ENCODE measurements at regions not wholly inside any gene's neighbourhood (a gene's known extent, or its start where the extent isn't known, plus 50 kb on each side); places are given as distances from the start of the nearest gene placed in this dataset.

DNA sequence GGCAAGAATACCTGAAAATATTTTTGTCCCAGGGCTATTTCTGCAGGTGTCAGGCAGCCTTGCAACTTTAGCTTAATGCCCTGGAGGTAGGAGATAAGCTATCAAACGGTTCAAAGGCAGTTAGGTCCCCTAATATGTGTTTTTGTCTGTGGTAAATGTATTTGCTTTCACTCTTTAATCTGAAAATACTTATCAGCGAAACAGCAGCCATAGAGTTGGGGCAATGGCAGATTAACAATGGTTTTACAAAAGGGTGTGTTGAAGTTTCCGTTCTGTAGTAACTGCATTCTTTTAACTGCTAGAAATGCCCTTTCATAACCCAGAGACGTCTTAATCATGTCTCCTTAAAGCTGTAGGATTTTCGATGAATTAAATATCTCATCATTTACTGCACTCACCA, 265.0 kb upstream of the TRIB2 start:
- no peaks in the 10 kb centered on the region for H3K9me3 ChIP-seq (ENCODE audit: control extremely low read depth in 1 of 3, control insufficient read depth in 2 of 3, insufficient read depth in 1 of 3, low read length in 2 of 3)
- H3K4me3 ChIP-seq (ENCODE audit: control extremely low read depth in 1 of 5, extremely low read depth in 1 of 5, insufficient read depth in 1 of 5, low read depth in 2 of 5, low read length in 4 of 5) = peak overlapping the region; percentile 4 to 43 (median 17)
- no peaks in the 10 kb centered on the region for H3K36me3 ChIP-seq (replicated peaks in 1 of 2; ENCODE audit: control extremely low read depth in 1 of 2, control insufficient read depth in 1 of 2, extremely low read depth in 1 of 2, insufficient read depth in 2 of 2, low read length in 1 of 2)
- peak overlapping the region in 1 of 2 donors; percentile 1 for H3K27ac ChIP-seq (ENCODE audit: low read length in 2 of 2)
- Mint-ChIP-seq H3K9me3 (ENCODE audit: insufficient read depth) (no peaks in the 10 kb centered on the region), H3K4me1 (peaks cover 19% of the 10 kb centered on the region), H3K27me3 (no peaks in the 10 kb centered on the region), H3K4me3 (peak overlapping the region; percentile 70), H3K27ac (no peak overlapping the region)
- TF ChIP-seq, protein P1, sequence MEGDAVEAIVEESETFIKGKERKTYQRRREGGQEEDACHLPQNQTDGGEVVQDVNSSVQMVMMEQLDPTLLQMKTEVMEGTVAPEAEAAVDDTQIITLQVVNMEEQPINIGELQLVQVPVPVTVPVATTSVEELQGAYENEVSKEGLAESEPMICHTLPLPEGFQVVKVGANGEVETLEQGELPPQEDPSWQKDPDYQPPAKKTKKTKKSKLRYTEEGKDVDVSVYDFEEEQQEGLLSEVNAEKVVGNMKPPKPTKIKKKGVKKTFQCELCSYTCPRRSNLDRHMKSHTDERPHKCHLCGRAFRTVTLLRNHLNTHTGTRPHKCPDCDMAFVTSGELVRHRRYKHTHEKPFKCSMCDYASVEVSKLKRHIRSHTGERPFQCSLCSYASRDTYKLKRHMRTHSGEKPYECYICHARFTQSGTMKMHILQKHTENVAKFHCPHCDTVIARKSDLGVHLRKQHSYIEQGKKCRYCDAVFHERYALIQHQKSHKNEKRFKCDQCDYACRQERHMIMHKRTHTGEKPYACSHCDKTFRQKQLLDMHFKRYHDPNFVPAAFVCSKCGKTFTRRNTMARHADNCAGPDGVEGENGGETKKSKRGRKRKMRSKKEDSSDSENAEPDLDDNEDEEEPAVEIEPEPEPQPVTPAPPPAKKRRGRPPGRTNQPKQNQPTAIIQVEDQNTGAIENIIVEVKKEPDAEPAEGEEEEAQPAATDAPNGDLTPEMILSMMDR (IDR thresholded peaks at IDR 0.05) = no peak
- TF ChIP-seq EZH2 (IDR thresholded peaks at IDR 0.05; ENCODE audit: borderline replicate concordance, insufficient read depth, low read depth, low read length, poor library complexity, severe bottlenecking) = no peak
- intact Hi-C loops (cut with micrococcal nuclease) = no loop called here
- H2AFZ ChIP-seq (ENCODE audit: insufficient read depth, low read depth, low read length, poor library complexity, severe bottlenecking) = peak overlapping the region; percentile 60
- POLR2A ChIA-PET = no interaction called here
- no peak for DNase-seq
- H3K4me2 ChIP-seq (replicated peaks; ENCODE audit: low read depth, low read length, poor library complexity, severe bottlenecking) = peak overlapping the region; percentile 55
- CTCF ChIA-PET = interaction anchor here (1.2 to 1.9 kb wide), 3 partner anchors 264 to 555 kb away, joined by 3 to 6 read pairs (median 4); partner anchors contain the start of gene TRIB2
- no peaks in the 10 kb centered on the region for H3K27me3 ChIP-seq (replicated peaks in 1 of 4; ENCODE audit: control extremely low read depth in 1 of 4, control insufficient read depth in 3 of 4, insufficient read depth in 4 of 4, low read length in 3 of 4)
- peak overlapping the region; percentile 44 for H3K9ac ChIP-seq (ENCODE audit: low read length)
- no CpG with 5 or more reads among the region's 5 CpGs for WGBS (ENCODE audit: insufficient coverage)
- no peaks in the 10 kb centered on the region for H4K20me1 ChIP-seq (ENCODE audit: control insufficient read depth, insufficient read depth, low read length, poor library complexity, severe bottlenecking)
- peaks cover 8 to 9% of the 10 kb centered on the region in 2 donors for H3K4me1 ChIP-seq (ENCODE audit: control insufficient read depth in 2 of 2, insufficient read depth in 2 of 2, low read length in 2 of 2)
- H3K79me2 ChIP-seq (ENCODE audit: control insufficient read depth, insufficient read depth, low read length) = no peaks in the 10 kb centered on the region
- no peak for ATAC-seq (ENCODE audit: low read depth)

DNA sequence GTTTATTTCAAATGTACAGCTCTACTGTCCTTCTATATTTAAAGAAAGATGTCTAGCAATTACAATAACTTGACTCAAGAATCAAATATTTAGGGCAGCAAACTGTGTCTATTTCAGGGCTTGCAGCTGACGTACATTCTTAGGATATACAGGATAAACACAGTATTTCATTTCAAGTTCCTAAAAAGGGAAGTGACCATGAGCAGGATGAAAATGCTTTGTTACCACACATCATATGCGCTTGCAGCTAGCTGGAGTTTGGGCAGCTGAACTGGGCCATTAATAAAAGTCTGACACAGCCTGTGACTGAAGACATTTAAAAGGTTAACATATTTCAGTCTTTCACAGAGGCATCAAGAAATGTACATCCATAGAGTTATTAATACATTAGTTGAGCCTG, 264.6 kb upstream of the TRIB2 start:
- ChIA-PET CTCF (interaction anchor here (1.2 to 1.9 kb wide), 3 partner anchors 264 to 555 kb away, joined by 3 to 6 read pairs (median 4); partner anchors contain the start of gene TRIB2), POLR2A (no interaction called here)
- peak overlapping the region; percentile 4 to 43 (median 17) for H3K4me3 ChIP-seq (ENCODE audit: control extremely low read depth in 1 of 5, extremely low read depth in 1 of 5, insufficient read depth in 1 of 5, low read depth in 2 of 5, low read length in 4 of 5)
- H3K9me3 Mint-ChIP-seq (ENCODE audit: insufficient read depth) = no peaks in the 10 kb centered on the region
- DNase-seq (peak; percentile 24), ATAC-seq (ENCODE audit: low read depth) (no peak)
- no peak overlapping the region for H3K27ac Mint-ChIP-seq
- peak overlapping the region; percentile 60 for H2AFZ ChIP-seq (ENCODE audit: insufficient read depth, low read depth, low read length, poor library complexity, severe bottlenecking)
- TF ChIP-seq, protein P1 (IDR thresholded peaks at IDR 0.05) = no peak
- no peak for TF ChIP-seq EZH2 (IDR thresholded peaks at IDR 0.05; ENCODE audit: borderline replicate concordance, insufficient read depth, low read depth, low read length, poor library complexity, severe bottlenecking)
- intact Hi-C loops (cut with micrococcal nuclease) = no loop called here
- peaks cover 13 to 14% of the 10 kb centered on the region in 2 donors for H3K4me1 ChIP-seq (ENCODE audit: control insufficient read depth in 2 of 2, insufficient read depth in 2 of 2, low read length in 2 of 2)
- H4K20me1 ChIP-seq (ENCODE audit: control insufficient read depth, insufficient read depth, low read length, poor library complexity, severe bottlenecking) = no peaks in the 10 kb centered on the region
- no peaks in the 10 kb centered on the region for H3K27me3 Mint-ChIP-seq
- H3K9ac ChIP-seq (ENCODE audit: low read length) = peak overlapping the region; percentile 44
- peaks cover 24% of the 10 kb centered on the region for H3K4me1 Mint-ChIP-seq
- no peaks in the 10 kb centered on the region for H3K9me3 ChIP-seq (ENCODE audit: control extremely low read depth in 1 of 3, control insufficient read depth in 2 of 3, insufficient read depth in 1 of 3, low read length in 2 of 3)
- no peaks in the 10 kb centered on the region for H3K79me2 ChIP-seq (ENCODE audit: control insufficient read depth, insufficient read depth, low read length)
- H3K27me3 ChIP-seq (replicated peaks in 1 of 4; ENCODE audit: control extremely low read depth in 1 of 4, control insufficient read depth in 3 of 4, insufficient read depth in 4 of 4, low read length in 3 of 4) = no peaks in the 10 kb centered on the region
- peak overlapping the region; percentile 55 for H3K4me2 ChIP-seq (replicated peaks; ENCODE audit: low read depth, low read length, poor library complexity, severe bottlenecking)
- peak overlapping the region in 1 of 2 donors; percentile 1 for H3K27ac ChIP-seq (ENCODE audit: low read length in 2 of 2)
- H3K4me3 Mint-ChIP-seq = peak overlapping the region; percentile 70
- WGBS (ENCODE audit: insufficient coverage) = no CpG with 5 or more reads among the region's 2 CpGs
- H3K36me3 ChIP-seq (replicated peaks in 1 of 2; ENCODE audit: control extremely low read depth in 1 of 2, control insufficient read depth in 1 of 2, extremely low read depth in 1 of 2, insufficient read depth in 2 of 2, low read length in 1 of 2) = no peaks in the 10 kb centered on the region

All from B cell (primary cell).